ENCODE measurements at regions not wholly inside any gene's neighbourhood (a gene's known extent, or its start where the extent isn't known, plus 50 kb on each side); places are given as distances from the start of the nearest gene placed in this dataset.
"Not testable (repeated sequence)": the region's sequence is repeated elsewhere in the genome, so short reads cannot be mapped to it uniquely, and the experiment has no call there.

GRCh38 chr9:78144008-78144381, 91.9 kb upstream of the CEP78 start:
- H3K27ac Mint-ChIP-seq (ENCODE audit: unreplicated experiment) = no peak overlapping the region
- H3K4me1 Mint-ChIP-seq (ENCODE audit: unreplicated experiment) = peaks cover 4% of the 10 kb centered on the region
- peaks cover 7% of the 10 kb centered on the region for H3K9me3 Mint-ChIP-seq (ENCODE audit: unreplicated experiment)
- no peak for TF ChIP-seq CTCF (IDR thresholded peaks at IDR 0.05; ENCODE audit: unreplicated experiment)
- peaks cover 1% of the 10 kb centered on the region for H3K27me3 Mint-ChIP-seq (ENCODE audit: unreplicated experiment)
- H3K36me3 Mint-ChIP-seq (ENCODE audit: low read depth, unreplicated experiment) = peaks cover 12% of the 10 kb centered on the region
- no peak for DNase-seq (ENCODE audit: low spot score)
- H3K4me3 Mint-ChIP-seq (ENCODE audit: unreplicated experiment) = no peak overlapping the region

GRCh38 chr9:78143281-78144007, 92.4 kb upstream of the CEP78 start:
- Mint-ChIP-seq H3K36me3 (ENCODE audit: low read depth, unreplicated experiment) (peaks cover 12% of the 10 kb centered on the region), H3K27ac (ENCODE audit: unreplicated experiment) (no peak overlapping the region), H3K4me3 (ENCODE audit: unreplicated experiment) (no peak overlapping the region), H3K9me3 (ENCODE audit: unreplicated experiment) (peaks cover 7% of the 10 kb centered on the region), H3K27me3 (ENCODE audit: unreplicated experiment) (peaks cover 1% of the 10 kb centered on the region), H3K4me1 (ENCODE audit: unreplicated experiment) (peaks cover 4% of the 10 kb centered on the region)
- no peak for TF ChIP-seq CTCF (IDR thresholded peaks at IDR 0.05; ENCODE audit: unreplicated experiment)
- no peak for DNase-seq (ENCODE audit: low spot score)

- DNase-seq (ENCODE audit: low spot score); H3K27ac Mint-ChIP-seq (ENCODE audit: unreplicated experiment); H3K9me3 Mint-ChIP-seq (ENCODE audit: unreplicated experiment); H3K4me1 Mint-ChIP-seq (ENCODE audit: unreplicated experiment); H3K27me3 Mint-ChIP-seq (ENCODE audit: unreplicated experiment); H3K4me3 Mint-ChIP-seq (ENCODE audit: unreplicated experiment): not testable (repeated sequence)
- H3K36me3 Mint-ChIP-seq (ENCODE audit: low read depth, unreplicated experiment) = peaks cover 12% of the 10 kb centered on the region
These were observed 93.6 kb upstream of the CEP78 start for GRCh38 chr9:78142264-78142663.

GRCh38 chr9:78133751-78134150, 102.1 kb upstream of the CEP78 start:
- peaks cover 4% of the 10 kb centered on the region for H3K27me3 Mint-ChIP-seq (ENCODE audit: unreplicated experiment)

GRCh38 chr9:78132701-78133058, 101.1 kb upstream of the GNAQ start:
- no peak for DNase-seq (ENCODE audit: low spot score)
- H3K27ac Mint-ChIP-seq (ENCODE audit: unreplicated experiment) = no peak overlapping the region

More at GRCh38 chr9:78133751-78134150, 102.1 kb upstream of the CEP78 start:
- no peak overlapping the region for H3K4me3 Mint-ChIP-seq (ENCODE audit: unreplicated experiment)
- H3K27ac Mint-ChIP-seq (ENCODE audit: unreplicated experiment) = no peak overlapping the region
- no peaks in the 10 kb centered on the region for H3K4me1 Mint-ChIP-seq (ENCODE audit: unreplicated experiment)
- H3K9me3 Mint-ChIP-seq (ENCODE audit: unreplicated experiment) = no peaks in the 10 kb centered on the region
- TF ChIP-seq CTCF (IDR thresholded peaks at IDR 0.05; ENCODE audit: unreplicated experiment) = no peak
- no peaks in the 10 kb centered on the region for H3K36me3 Mint-ChIP-seq (ENCODE audit: low read depth, unreplicated experiment)
- no peak for DNase-seq (ENCODE audit: low spot score)

More at GRCh38 chr9:78132701-78133058, 101.1 kb upstream of the GNAQ start:
- no peak for TF ChIP-seq CTCF (IDR thresholded peaks at IDR 0.05; ENCODE audit: unreplicated experiment)
- H3K27me3 Mint-ChIP-seq (ENCODE audit: unreplicated experiment) = peaks cover 4% of the 10 kb centered on the region
- H3K4me1 Mint-ChIP-seq (ENCODE audit: unreplicated experiment) = no peaks in the 10 kb centered on the region
- H3K4me3 Mint-ChIP-seq (ENCODE audit: unreplicated experiment) = no peak overlapping the region
- no peaks in the 10 kb centered on the region for H3K9me3 Mint-ChIP-seq (ENCODE audit: unreplicated experiment)
- no peaks in the 10 kb centered on the region for H3K36me3 Mint-ChIP-seq (ENCODE audit: low read depth, unreplicated experiment)

All from endothelial cell (in vitro differentiated cells).